Testis (tissue), 2 donors: ENCODE measurements at regions not wholly inside any gene's neighbourhood (a gene's known extent, or its start where the extent isn't known, plus 50 kb on each side); places are given as distances from the start of the nearest gene placed in this dataset.

ENCODE experiments used
- CTCF ChIP-seq, 3 experiments: fragments of 450-650 bp in 2 of 3; fragments of 200-600 bp in 1 of 3; sonication (generic) in 1 of 3; IDR thresholded peaks; one replicate each; pipeline ENCODE4 v1.5.1; 2016 to 2019; ENCODE audit warnings: antibody characterized with exemption in 3 of 3, mild to moderate bottlenecking in 2 of 3, moderate library complexity in 1 of 3
- POLR2A ChIP-seq: fragments of 450-650 bp; IDR thresholded peaks from one replicate; pipeline ENCODE4 v1.6.1; 2017; ENCODE audit warnings: antibody characterized with exemption, mild to moderate bottlenecking, moderate library complexity

GRCh38 chr6:87767478-87767877, 65.4 kb upstream of the AKIRIN2 start:
- TF ChIP-seq CTCF (IDR thresholded peaks at IDR 0.05) = no peak
- no peak for TF ChIP-seq POLR2A
